ENCODE measurements at regions not wholly inside any gene's neighbourhood (a gene's known extent, or its start where the extent isn't known, plus 50 kb on each side); places are given as distances from the start of the nearest gene placed in this dataset.

DNA sequence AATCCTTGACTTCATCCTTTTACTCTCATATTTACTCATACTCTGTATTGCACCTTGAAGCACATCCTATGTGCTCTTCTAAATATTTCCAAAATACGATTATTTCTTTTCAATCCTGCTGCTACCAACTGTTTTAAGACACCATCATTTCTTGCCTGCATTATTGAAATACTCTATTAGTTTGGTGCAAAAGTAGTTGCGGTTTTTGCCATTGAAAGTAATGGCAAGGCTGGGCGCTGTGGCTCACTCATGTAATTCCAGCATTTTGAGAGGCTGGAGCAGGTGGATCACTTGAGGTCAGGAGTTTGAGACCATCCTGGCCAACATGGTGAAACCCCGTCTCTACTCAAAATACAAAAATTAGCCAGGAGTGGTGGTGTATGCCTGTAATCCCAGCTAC, 412.5 kb downstream of the KCNH5 start:
- no peak for TF ChIP-seq CTCF (IDR thresholded peaks at IDR 0.05)
- no peak for TF ChIP-seq EZH2 (IDR thresholded peaks at IDR 0.05; ENCODE audit: borderline replicate concordance, insufficient read depth, low read depth, low read length, poor library complexity, severe bottlenecking)
